ENCODE measurements at regions not wholly inside any gene's neighbourhood (a gene's known extent, or its start where the extent isn't known, plus 50 kb on each side); places are given as distances from the start of the nearest gene placed in this dataset.
A peak's percentile ranks its signal among the peaks of the same experiment; 100 is the strongest.

- TF ChIP-seq, protein P1, sequence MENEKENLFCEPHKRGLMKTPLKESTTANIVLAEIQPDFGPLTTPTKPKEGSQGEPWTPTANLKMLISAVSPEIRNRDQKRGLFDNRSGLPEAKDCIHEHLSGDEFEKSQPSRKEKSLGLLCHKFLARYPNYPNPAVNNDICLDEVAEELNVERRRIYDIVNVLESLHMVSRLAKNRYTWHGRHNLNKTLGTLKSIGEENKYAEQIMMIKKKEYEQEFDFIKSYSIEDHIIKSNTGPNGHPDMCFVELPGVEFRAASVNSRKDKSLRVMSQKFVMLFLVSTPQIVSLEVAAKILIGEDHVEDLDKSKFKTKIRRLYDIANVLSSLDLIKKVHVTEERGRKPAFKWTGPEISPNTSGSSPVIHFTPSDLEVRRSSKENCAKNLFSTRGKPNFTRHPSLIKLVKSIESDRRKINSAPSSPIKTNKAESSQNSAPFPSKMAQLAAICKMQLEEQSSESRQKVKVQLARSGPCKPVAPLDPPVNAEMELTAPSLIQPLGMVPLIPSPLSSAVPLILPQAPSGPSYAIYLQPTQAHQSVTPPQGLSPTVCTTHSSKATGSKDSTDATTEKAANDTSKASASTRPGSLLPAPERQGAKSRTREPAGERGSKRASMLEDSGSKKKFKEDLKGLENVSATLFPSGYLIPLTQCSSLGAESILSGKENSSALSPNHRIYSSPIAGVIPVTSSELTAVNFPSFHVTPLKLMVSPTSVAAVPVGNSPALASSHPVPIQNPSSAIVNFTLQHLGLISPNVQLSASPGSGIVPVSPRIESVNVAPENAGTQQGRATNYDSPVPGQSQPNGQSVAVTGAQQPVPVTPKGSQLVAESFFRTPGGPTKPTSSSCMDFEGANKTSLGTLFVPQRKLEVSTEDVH (IDR thresholded peaks at IDR 0.05; ENCODE audit: low read depth, partially characterized antibody), result no peak
- no peak for TF ChIP-seq SMARCA5 (IDR thresholded peaks at IDR 0.05)
- TF ChIP-seq, protein P2, sequence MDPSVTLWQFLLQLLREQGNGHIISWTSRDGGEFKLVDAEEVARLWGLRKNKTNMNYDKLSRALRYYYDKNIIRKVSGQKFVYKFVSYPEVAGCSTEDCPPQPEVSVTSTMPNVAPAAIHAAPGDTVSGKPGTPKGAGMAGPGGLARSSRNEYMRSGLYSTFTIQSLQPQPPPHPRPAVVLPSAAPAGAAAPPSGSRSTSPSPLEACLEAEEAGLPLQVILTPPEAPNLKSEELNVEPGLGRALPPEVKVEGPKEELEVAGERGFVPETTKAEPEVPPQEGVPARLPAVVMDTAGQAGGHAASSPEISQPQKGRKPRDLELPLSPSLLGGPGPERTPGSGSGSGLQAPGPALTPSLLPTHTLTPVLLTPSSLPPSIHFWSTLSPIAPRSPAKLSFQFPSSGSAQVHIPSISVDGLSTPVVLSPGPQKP (CRISPR knock-in tag; IDR thresholded peaks at IDR 0.05), result no peak
- no peak for TF ChIP-seq KDM1A (IDR thresholded peaks at IDR 0.05)
- no peak for TF ChIP-seq ZFP1 (CRISPR knock-in tag; IDR thresholded peaks at IDR 0.05)
- TF ChIP-seq, protein P3, sequence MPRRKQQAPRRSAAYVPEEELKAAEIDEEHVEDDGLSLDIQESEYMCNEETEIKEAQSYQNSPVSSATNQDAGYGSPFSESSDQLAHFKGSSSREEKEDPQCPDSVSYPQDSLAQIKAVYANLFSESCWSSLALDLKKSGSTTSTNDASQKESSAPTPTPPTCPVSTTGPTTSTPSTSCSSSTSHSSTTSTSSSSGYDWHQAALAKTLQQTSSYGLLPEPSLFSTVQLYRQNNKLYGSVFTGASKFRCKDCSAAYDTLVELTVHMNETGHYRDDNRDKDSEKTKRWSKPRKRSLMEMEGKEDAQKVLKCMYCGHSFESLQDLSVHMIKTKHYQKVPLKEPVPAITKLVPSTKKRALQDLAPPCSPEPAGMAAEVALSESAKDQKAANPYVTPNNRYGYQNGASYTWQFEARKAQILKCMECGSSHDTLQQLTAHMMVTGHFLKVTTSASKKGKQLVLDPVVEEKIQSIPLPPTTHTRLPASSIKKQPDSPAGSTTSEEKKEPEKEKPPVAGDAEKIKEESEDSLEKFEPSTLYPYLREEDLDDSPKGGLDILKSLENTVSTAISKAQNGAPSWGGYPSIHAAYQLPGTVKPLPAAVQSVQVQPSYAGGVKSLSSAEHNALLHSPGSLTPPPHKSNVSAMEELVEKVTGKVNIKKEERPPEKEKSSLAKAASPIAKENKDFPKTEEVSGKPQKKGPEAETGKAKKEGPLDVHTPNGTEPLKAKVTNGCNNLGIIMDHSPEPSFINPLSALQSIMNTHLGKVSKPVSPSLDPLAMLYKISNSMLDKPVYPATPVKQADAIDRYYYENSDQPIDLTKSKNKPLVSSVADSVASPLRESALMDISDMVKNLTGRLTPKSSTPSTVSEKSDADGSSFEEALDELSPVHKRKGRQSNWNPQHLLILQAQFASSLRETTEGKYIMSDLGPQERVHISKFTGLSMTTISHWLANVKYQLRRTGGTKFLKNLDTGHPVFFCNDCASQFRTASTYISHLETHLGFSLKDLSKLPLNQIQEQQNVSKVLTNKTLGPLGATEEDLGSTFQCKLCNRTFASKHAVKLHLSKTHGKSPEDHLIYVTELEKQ (CRISPR knock-in tag; IDR thresholded peaks at IDR 0.05), result no peak
- TF ChIP-seq MTA2 (IDR thresholded peaks at IDR 0.05; ENCODE audit: low read depth), result no peak
- TF ChIP-seq CCNT2 (IDR thresholded peaks at IDR 0.05; ENCODE audit: borderline replicate concordance, extremely low read depth, insufficient read length, low read depth, low read length), result no peak
- TF ChIP-seq FOXP4 (CRISPR knock-in tag; IDR thresholded peaks at IDR 0.05; ENCODE audit: borderline replicate concordance), result no peak
- no peak for TF ChIP-seq OTX1 (CRISPR knock-in tag; IDR thresholded peaks at IDR 0.05)
- no peak for TF ChIP-seq NELFE (IDR thresholded peaks at IDR 0.05; ENCODE audit: insufficient read depth, insufficient read length)
- no peak for TF ChIP-seq ZNF445 (CRISPR knock-in tag; IDR thresholded peaks at IDR 0.05; ENCODE audit: low read depth)
- TF ChIP-seq ZBTB9 (CRISPR knock-in tag; IDR thresholded peaks at IDR 0.05), result peak; percentile 66; the same call in 1 of the 2 replicates
- no peak for TF ChIP-seq NR0B1 (IDR thresholded peaks at IDR 0.05; ENCODE audit: partially characterized antibody)
- no peak for TF ChIP-seq TCF7L2 (IDR thresholded peaks at IDR 0.05; ENCODE audit: low read depth, low read length)
These were observed 145.5 kb upstream of the IRF2BP2 start (continued) for GRCh38 chr1:234755449-234755863.

All from K562 (cell line).